Astrocyte (in vitro differentiated cells and primary cell): ENCODE measurements at regions not wholly inside any gene's neighbourhood (a gene's known extent, or its start where the extent isn't known, plus 50 kb on each side); places are given as distances from the start of the nearest gene placed in this dataset.

Experiments used
- DNase-seq: peaks from one replicate; pipeline ENCODE4 v3.0.0-alpha.2; 2010; ENCODE audit warnings: low read depth
- FAIRE-seq: peaks from 2 replicates; lab custom pipeline; 2011; peaks lifted over from hg19 to GRCh38; lab: Jason Lieb, UNC
- H2AFZ ChIP-seq: 2 replicates; pipeline ENCODE4 v1.6.0; 2012; ENCODE audit warnings: low read depth, low read length, inconsistent platforms
- H3K27ac ChIP-seq: 2 replicates; pipeline ENCODE4 v1.5.1; 2011; ENCODE audit warnings: low read depth, low read length, inconsistent platforms
- H3K27me3 ChIP-seq: 2 replicates; pipeline ENCODE4 v1.6.0; 2011; ENCODE audit warnings: low read length, inconsistent platforms; ENCODE audit not compliant: insufficient read depth
- H3K36me3 ChIP-seq: 2 replicates; pipeline ENCODE4 v1.5.1; 2011; ENCODE audit warnings: low read length, inconsistent platforms; ENCODE audit not compliant: insufficient read depth
- H3K4me1 ChIP-seq: 2 replicates; pipeline ENCODE4 v1.5.1; 2011; ENCODE audit warnings: low read length, inconsistent platforms; ENCODE audit not compliant: insufficient read depth
- H3K4me2 ChIP-seq: 2 replicates; pipeline ENCODE4 v1.6.0; 2012; ENCODE audit warnings: low read length, inconsistent platforms
- H3K4me3 ChIP-seq: 2 replicates; pipeline ENCODE4 v1.5.1; 2011; ENCODE audit warnings: low read depth, mild to moderate bottlenecking, low read length, inconsistent platforms; ENCODE audit not compliant: insufficient read depth
- H3K79me2 ChIP-seq: 2 replicates; pipeline ENCODE4 v1.6.0; 2012; ENCODE audit warnings: mild to moderate bottlenecking, low read length, inconsistent platforms; ENCODE audit not compliant: insufficient read depth
- H3K9ac ChIP-seq: 2 replicates; pipeline ENCODE4 v1.6.0; 2012; ENCODE audit warnings: mild to moderate bottlenecking, low read length, inconsistent platforms
- H3K9me3 ChIP-seq: 2 replicates; pipeline ENCODE4 v1.5.1; 2012; ENCODE audit warnings: low read depth, mild to moderate bottlenecking, low read length, inconsistent platforms; ENCODE audit not compliant: insufficient read depth
- H4K20me1 ChIP-seq: 2 replicates; pipeline ENCODE4 v1.6.0; 2012; ENCODE audit warnings: low read length, inconsistent platforms; ENCODE audit not compliant: insufficient read depth
- H3K27ac Mint-ChIP-seq: one replicate; pipeline ENCODE4 v1.8.0; 2021; ENCODE audit warnings: mild to moderate bottlenecking, mixed read lengths; ENCODE audit not compliant: unreplicated experiment
- H3K27me3 Mint-ChIP-seq: one replicate; pipeline ENCODE4 v1.8.0; 2021; ENCODE audit warnings: low read depth, mixed read lengths; ENCODE audit not compliant: unreplicated experiment
- H3K36me3 Mint-ChIP-seq: one replicate; pipeline ENCODE4 v1.8.0; 2021; ENCODE audit warnings: low read depth, mixed read lengths; ENCODE audit not compliant: unreplicated experiment
- H3K4me1 Mint-ChIP-seq: one replicate; pipeline ENCODE4 v1.8.0; 2021; ENCODE audit warnings: low read depth, mixed read lengths; ENCODE audit not compliant: unreplicated experiment
- H3K4me3 Mint-ChIP-seq: one replicate; pipeline ENCODE4 v1.8.0; 2021; ENCODE audit warnings: mild to moderate bottlenecking, moderate library complexity, mixed read lengths; ENCODE audit not compliant: unreplicated experiment
- H3K9me3 Mint-ChIP-seq: one replicate; pipeline ENCODE4 v1.8.0; 2021; ENCODE audit warnings: mild to moderate bottlenecking, mixed read lengths; ENCODE audit not compliant: unreplicated experiment
- EZH2 ChIP-seq: IDR thresholded peaks from 2 replicates; pipeline ENCODE4 v1.6.1; 2012; ENCODE audit warnings: mild to moderate bottlenecking, low read length, inconsistent platforms; ENCODE audit not compliant: insufficient read depth
- TF ChIP-seq, protein P1 (sequence below): IDR thresholded peaks from 2 replicates; pipeline ENCODE4 v1.5.1; 2011; ENCODE audit warnings: low read depth, mild to moderate bottlenecking, inconsistent platforms, low read length, moderate library complexity; ENCODE audit not compliant: insufficient read depth

- no peak overlapping the region for H3K4me2 ChIP-seq
- H3K27ac ChIP-seq, result no peak overlapping the region
- Mint-ChIP-seq H3K27ac (no peak overlapping the region), H3K4me1 (peaks cover 2% of the 10 kb centered on the region), H3K27me3 (peaks cover 3% of the 10 kb centered on the region), H3K4me3 (no peak overlapping the region), H3K9me3 (peaks cover 10% of the 10 kb centered on the region), H3K36me3 (no peaks in the 10 kb centered on the region)
- no peaks in the 10 kb centered on the region for H3K79me2 ChIP-seq
- H3K4me1 ChIP-seq, result no peaks in the 10 kb centered on the region
- H3K36me3 ChIP-seq, result no peaks in the 10 kb centered on the region
- FAIRE-seq, result no peak
- H3K27me3 ChIP-seq, result no peaks in the 10 kb centered on the region
- no peaks in the 10 kb centered on the region for H4K20me1 ChIP-seq
- no peak overlapping the region for H3K4me3 ChIP-seq
- H3K9ac ChIP-seq, result no peak overlapping the region
- DNase-seq, result no peak
- no peaks in the 10 kb centered on the region for H3K9me3 ChIP-seq
- H2AFZ ChIP-seq, result no peak overlapping the region
- TF ChIP-seq, protein P1, sequence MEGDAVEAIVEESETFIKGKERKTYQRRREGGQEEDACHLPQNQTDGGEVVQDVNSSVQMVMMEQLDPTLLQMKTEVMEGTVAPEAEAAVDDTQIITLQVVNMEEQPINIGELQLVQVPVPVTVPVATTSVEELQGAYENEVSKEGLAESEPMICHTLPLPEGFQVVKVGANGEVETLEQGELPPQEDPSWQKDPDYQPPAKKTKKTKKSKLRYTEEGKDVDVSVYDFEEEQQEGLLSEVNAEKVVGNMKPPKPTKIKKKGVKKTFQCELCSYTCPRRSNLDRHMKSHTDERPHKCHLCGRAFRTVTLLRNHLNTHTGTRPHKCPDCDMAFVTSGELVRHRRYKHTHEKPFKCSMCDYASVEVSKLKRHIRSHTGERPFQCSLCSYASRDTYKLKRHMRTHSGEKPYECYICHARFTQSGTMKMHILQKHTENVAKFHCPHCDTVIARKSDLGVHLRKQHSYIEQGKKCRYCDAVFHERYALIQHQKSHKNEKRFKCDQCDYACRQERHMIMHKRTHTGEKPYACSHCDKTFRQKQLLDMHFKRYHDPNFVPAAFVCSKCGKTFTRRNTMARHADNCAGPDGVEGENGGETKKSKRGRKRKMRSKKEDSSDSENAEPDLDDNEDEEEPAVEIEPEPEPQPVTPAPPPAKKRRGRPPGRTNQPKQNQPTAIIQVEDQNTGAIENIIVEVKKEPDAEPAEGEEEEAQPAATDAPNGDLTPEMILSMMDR, result no peak
- TF ChIP-seq EZH2, result no peak
These were observed 286.3 kb downstream of the NUAK1 start for GRCh38 chr12:105852496-105852895.

DNA sequence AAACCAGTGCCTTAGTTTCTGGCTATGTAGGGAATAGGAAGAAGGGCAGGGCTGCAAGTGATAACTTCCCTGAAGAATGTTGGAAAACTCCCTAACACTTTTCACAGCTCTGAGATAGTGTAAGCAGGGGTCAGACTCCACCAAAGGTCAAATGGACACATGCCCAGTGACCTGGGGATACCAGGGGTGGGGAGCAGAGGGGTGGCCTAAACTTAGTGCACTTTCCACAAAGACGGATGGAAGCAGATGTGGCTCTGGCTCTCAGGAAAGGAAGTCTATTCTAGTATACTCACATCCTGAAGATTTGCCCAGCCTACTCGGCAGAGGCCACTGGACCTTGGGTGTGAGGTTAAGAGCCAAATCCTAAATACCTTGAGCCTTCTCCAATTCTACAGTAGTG is 285.8 kb downstream of the NUAK1 start:
- no peak overlapping the region for H3K4me3 ChIP-seq
- no peak for DNase-seq
- TF ChIP-seq, protein P1, result no peak
- TF ChIP-seq EZH2, result no peak
- no peaks in the 10 kb centered on the region for H3K27me3 ChIP-seq
- Mint-ChIP-seq H3K4me1 (peaks cover 2% of the 10 kb centered on the region), H3K27ac (no peak overlapping the region), H3K27me3 (peaks cover 3% of the 10 kb centered on the region), H3K9me3 (peaks cover 10% of the 10 kb centered on the region), H3K4me3 (no peak overlapping the region), H3K36me3 (no peaks in the 10 kb centered on the region)
- no peak overlapping the region for H3K9ac ChIP-seq
- FAIRE-seq, result no peak
- H3K79me2 ChIP-seq, result no peaks in the 10 kb centered on the region
- H3K36me3 ChIP-seq, result no peaks in the 10 kb centered on the region
- H2AFZ ChIP-seq, result no peak overlapping the region
- H4K20me1 ChIP-seq, result no peaks in the 10 kb centered on the region
- H3K4me2 ChIP-seq, result no peak overlapping the region
- H3K9me3 ChIP-seq, result no peaks in the 10 kb centered on the region
- H3K27ac ChIP-seq, result no peak overlapping the region
- no peaks in the 10 kb centered on the region for H3K4me1 ChIP-seq

DNA sequence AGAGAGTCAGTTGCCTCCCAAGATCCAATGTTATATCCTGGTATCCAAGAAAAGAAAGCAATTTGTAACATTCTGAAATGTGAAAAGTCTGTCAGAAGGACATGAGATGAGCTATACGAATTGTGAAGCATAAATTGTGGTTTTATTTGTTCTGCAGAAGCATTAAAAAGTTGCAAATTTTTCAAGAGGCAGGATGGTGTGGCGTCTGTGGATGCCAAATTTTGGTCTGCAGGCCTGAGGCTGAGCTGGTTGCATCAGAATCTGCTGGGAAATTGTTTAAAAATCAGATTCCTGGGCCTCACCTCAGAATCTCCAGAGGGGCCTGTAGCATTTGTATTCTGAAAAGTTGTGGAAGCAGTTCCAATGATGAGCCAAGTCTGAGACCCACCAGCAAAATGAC is 284.7 kb downstream of the NUAK1 start:
- Histone ChIP-seq H3K36me3 (no peaks in the 10 kb centered on the region), H3K4me1 (no peaks in the 10 kb centered on the region), H3K4me2 (no peak overlapping the region), H3K9me3 (no peaks in the 10 kb centered on the region), H4K20me1 (no peaks in the 10 kb centered on the region), H3K27me3 (no peaks in the 10 kb centered on the region), H3K9ac (no peak overlapping the region), H3K79me2 (no peaks in the 10 kb centered on the region), H3K4me3 (no peak overlapping the region), H3K27ac (no peak overlapping the region), H2AFZ (no peak overlapping the region)
- DNase-seq (no peak), FAIRE-seq (no peak)
- TF ChIP-seq, protein P1, result no peak
- no peak for TF ChIP-seq EZH2
- H3K36me3 Mint-ChIP-seq, result no peaks in the 10 kb centered on the region
- no peak overlapping the region for H3K27ac Mint-ChIP-seq
- H3K9me3 Mint-ChIP-seq, result peaks cover 7% of the 10 kb centered on the region
- H3K27me3 Mint-ChIP-seq, result peaks cover under 1% of the 10 kb centered on the region
- peaks cover 4% of the 10 kb centered on the region for H3K4me1 Mint-ChIP-seq
- H3K4me3 Mint-ChIP-seq, result no peak overlapping the region
